IPS DF 6.9 (cell line): ENCODE measurements at regions not wholly inside any gene's neighbourhood (a gene's known extent, or its start where the extent isn't known, plus 50 kb on each side); places are given as distances from the start of the nearest gene placed in this dataset.
A peak's percentile ranks its signal among the peaks of the same experiment; 100 is the strongest.

Source experiments
- DNase-seq: peaks from one replicate; pipeline ENCODE4 v3.0.0-alpha.2; 2013; ENCODE audit warnings: low read depth, low spot score
- H3K27ac ChIP-seq: one replicate; pipeline ENCODE4 v1.5.1; 2013; ENCODE audit warnings: low read length, control low read depth
- H3K27me3 ChIP-seq: 2 replicates; pipeline ENCODE4 v1.6.1; 2013; ENCODE audit warnings: mild to moderate bottlenecking, low read length; ENCODE audit not compliant: control insufficient read depth, insufficient read depth
- H3K36me3 ChIP-seq: 2 replicates; pipeline ENCODE4 v1.6.1; 2013; ENCODE audit warnings: low read length; ENCODE audit not compliant: control insufficient read depth, insufficient read depth
- H3K4me1 ChIP-seq: 2 replicates; pipeline ENCODE4 v1.6.1; 2013; ENCODE audit warnings: low read length; ENCODE audit not compliant: control insufficient read depth, insufficient read depth
- H3K4me3 ChIP-seq: 2 replicates; pipeline ENCODE4 v1.5.1; 2013; ENCODE audit warnings: mild to moderate bottlenecking, low read length
- H3K9me3 ChIP-seq: 2 replicates; pipeline ENCODE4 v1.6.1; 2013; ENCODE audit warnings: low read length, inconsistent platforms; ENCODE audit not compliant: control insufficient read depth, insufficient read depth
- WGBS: extraction: QIAGEN DNeasy Blood & Tissue Kit; methylation state at CpG from one replicate; pipeline ENCODE4 v1.1.7; 2013; ENCODE audit warnings: mixed read lengths, missing lambda C conversion rate; ENCODE audit not compliant: insufficient read length, insufficient coverage; 5-methylcytosine and 5-hydroxymethylcytosine counted together

DNA sequence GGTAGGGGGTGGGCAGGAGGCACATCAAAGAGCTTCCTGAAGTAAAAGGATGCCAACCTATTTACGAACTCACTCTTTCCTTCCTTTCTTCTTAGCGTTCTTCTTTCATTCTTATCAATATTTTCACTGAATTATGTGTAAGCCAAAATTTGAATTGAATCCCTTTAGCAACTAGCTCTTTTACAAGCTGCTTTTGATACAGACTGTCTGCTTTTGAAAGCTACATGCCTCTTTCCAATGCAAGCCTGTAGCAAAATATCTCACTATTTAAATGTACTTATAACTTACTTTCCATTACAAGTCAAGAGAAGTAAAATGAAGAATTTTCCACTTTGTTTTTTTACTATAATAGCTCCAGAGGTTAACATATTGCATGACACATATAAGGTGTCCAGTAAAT lies 186.6 kb downstream of the NXPE2 start:
- DNase-seq = no peak
- no peak overlapping the region for H3K4me3 ChIP-seq
- 100% methylated on average over 2 of the region's 2 CpGs for WGBS
- no peaks in the 10 kb centered on the region for H3K36me3 ChIP-seq
- no peaks in the 10 kb centered on the region for H3K4me1 ChIP-seq
- H3K27ac ChIP-seq = no peak overlapping the region
- no peaks in the 10 kb centered on the region for H3K9me3 ChIP-seq
- H3K27me3 ChIP-seq = no peaks in the 10 kb centered on the region

DNA sequence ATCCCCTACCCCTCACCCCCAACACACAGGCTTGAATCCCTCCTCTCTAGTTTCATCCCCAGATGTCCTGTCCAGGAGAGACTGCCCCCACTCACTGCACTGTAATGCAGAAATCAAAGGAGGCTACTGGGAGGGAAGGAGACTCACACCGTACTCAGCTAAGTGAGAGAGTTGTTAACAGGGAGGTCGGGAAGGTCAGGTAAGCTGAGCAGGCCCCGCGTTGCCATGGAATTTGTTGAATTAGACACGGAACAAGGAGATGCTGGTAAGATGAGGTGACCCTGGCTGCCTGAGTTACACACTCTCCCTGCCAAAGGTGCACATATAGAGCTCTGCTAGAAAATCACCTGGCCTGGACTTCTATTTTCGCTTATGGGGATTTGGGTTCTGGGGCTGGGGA lies 197.9 kb downstream of the NXPE2 start:
- whole genome bisulfite sequencing = no CpG with 5 or more reads among the region's 6 CpGs
- DNase-seq = no peak
- H3K4me1 ChIP-seq = no peaks in the 10 kb centered on the region

DNA sequence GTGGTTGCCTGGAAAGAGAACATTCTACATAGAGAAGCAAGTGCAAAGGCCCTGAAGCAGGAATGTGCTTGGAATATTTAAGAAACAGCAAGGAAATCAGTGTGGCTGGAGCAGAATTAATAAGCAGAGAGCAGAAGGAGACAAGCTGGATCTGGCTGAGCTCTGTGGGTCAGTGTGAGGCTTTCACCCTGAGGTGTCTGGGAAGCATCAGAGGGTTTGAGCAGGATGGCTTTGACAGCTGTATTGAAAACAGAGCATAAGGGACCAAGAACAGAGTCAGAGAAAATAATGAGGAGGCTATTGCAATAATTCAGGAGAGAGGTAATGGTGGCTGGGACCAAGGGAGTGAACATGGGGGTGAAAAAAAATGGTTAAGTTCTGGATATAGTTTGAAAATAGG lies 199.6 kb downstream of the NXPE2 start:
- Histone ChIP-seq H3K4me1 (no peaks in the 10 kb centered on the region), H3K4me3 (no peak overlapping the region), H3K9me3 (no peaks in the 10 kb centered on the region), H3K36me3 (no peaks in the 10 kb centered on the region), H3K27ac (no peak overlapping the region), H3K27me3 (no peaks in the 10 kb centered on the region)
- DNase-seq = no peak

More for the DNA sequence above, 197.9 kb downstream of the NXPE2 start:
- Histone ChIP-seq H3K27me3 (no peaks in the 10 kb centered on the region), H3K9me3 (no peaks in the 10 kb centered on the region), H3K36me3 (no peaks in the 10 kb centered on the region), H3K4me3 (no peak overlapping the region), H3K27ac (no peak overlapping the region)

DNA sequence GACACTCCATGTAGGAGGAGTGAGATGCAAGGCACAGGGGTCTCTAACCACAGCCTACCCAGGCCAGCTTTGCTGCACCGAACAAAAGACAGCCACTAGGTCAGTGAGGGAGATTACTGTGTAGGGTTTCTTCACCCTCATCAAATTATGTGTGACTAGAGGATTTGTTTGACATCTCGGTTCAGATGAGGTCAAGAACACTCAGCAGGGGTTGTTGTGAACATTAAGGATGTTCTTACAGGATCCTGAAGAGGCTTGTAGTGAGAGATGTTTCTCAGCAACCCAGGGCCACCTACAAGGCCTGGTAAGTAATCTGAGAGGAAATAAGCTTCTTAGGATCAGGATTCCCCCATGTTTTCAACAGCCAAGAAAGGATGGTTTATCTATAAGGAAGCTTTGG lies 202.1 kb downstream of the NXPE2 start:
- Histone ChIP-seq H3K4me3 (no peak overlapping the region), H3K9me3 (no peaks in the 10 kb centered on the region), H3K27me3 (no peaks in the 10 kb centered on the region), H3K36me3 (no peaks in the 10 kb centered on the region), H3K4me1 (no peaks in the 10 kb centered on the region), H3K27ac (no peak overlapping the region)
- DNase-seq = no peak
- WGBS = no CpG with 5 or more reads among the region's 2 CpGs

DNA sequence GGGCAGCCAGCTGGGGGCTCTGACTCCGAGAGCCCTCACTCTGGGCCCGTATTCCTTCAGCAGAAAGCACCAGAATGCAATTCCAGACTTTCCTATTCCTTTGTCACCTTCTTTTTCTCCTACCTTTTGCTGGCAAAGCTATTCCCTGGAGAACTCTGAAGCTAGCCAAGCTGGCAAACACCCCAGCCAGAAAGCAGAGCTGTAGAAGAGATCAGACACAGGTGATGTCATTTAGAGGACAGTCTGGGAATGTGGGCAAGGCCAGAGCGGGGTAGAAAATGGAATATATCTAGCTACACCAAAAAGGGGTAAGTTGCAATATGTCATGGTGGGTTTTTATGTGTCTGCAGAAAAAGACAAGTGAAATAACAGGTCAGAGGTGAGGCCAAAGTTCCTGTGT lies 205.1 kb downstream of the NXPE2 start:
- Histone ChIP-seq H3K4me1 (no peaks in the 10 kb centered on the region), H3K27me3 (no peaks in the 10 kb centered on the region), H3K27ac (no peak overlapping the region), H3K36me3 (no peaks in the 10 kb centered on the region), H3K4me3 (no peak overlapping the region), H3K9me3 (no peaks in the 10 kb centered on the region)
- no peak for DNase-seq
- no CpG with 5 or more reads among the region's 3 CpGs for WGBS

DNA sequence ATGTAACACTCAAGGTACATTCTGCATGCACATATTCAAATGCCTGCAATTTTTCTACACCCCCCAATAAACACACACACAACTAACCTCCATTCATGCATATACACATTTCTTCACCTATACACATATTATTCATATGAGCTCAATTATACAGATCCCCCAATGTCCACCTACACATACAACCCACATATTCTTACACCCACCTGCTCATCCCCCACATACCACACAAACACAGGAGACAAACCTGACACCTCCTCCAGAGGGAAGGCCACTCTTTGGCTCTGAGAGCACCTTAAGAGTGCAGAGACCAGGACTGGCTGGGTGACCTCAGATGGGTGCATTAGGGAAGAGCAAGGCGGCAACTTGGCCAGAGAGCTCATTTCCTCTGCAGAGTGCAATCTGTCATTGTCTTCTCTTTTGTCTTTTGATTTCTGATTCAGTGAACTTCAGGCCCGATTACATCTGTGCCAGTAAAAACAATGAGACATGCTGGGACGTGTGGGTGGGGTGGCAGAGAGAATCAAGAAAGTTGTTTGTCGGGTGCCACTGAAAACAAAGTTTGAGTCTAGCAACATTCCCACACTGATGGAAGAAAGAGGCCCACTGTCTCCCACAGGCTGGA lies 208.4 kb downstream of the NXPE2 start:
- Histone ChIP-seq H3K4me3 (no peak overlapping the region), H3K27ac (no peak overlapping the region), H3K27me3 (no peaks in the 10 kb centered on the region), H3K4me1 (peaks cover 1% of the 10 kb centered on the region; the same call in 1 of the 2 replicates), H3K36me3 (no peaks in the 10 kb centered on the region), H3K9me3 (no peaks in the 10 kb centered on the region)
- no peak for DNase-seq
- no CpG with 5 or more reads among the region's 4 CpGs for WGBS

DNA sequence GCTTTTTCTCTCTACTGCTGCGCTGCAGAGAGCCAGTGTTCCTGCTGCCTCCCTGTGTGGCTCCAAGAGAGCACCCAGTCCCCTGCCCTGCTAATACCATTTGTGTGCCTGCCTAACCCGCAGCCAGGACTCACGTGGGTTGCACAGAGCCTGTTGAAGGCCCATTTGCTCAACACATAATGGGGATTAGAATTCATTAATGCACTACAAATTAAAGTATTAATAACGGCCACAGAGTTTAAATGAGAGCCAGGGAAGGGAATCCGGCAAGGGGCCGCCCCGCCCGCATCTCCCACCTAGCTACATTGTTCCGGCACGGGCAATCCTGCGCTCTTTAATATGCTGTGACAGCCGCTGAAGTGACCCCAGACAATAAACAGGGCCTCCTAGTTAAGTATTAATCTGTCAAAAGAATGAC lies 211.3 kb downstream of the NXPE2 start:
- H3K9me3 ChIP-seq = no peaks in the 10 kb centered on the region
- no peak overlapping the region for H3K4me3 ChIP-seq
- no CpG with 5 or more reads among the region's 12 CpGs for WGBS
- H3K27ac ChIP-seq = no peak overlapping the region
- peaks cover 1% of the 10 kb centered on the region; the same call in 1 of the 2 replicates for H3K4me1 ChIP-seq
- no peaks in the 10 kb centered on the region for H3K36me3 ChIP-seq
- DNase-seq = no peak
- H3K27me3 ChIP-seq = no peaks in the 10 kb centered on the region

DNA sequence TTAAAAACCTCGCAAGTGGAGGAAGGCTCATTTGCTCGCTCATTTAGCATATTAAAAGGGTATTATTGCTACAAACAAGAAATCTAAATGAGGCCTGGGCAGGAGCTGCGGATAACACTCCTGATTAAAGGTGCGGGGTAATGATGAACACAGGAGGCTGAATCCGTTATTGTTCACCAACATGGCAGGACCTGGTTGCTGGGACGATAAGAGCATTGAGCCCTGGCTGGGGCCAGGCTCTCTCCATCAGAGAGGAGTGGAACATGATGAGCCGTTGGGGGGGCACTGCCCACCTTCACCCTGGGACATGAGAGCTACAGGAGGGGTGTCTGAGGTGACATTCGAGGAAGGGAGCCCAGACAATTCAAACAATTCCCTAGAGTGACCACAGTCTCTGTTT lies 211.7 kb downstream of the NXPE2 start:
- no CpG with 5 or more reads among the region's 8 CpGs for WGBS
- no peak for DNase-seq
- H3K36me3 ChIP-seq = no peaks in the 10 kb centered on the region

DNA sequence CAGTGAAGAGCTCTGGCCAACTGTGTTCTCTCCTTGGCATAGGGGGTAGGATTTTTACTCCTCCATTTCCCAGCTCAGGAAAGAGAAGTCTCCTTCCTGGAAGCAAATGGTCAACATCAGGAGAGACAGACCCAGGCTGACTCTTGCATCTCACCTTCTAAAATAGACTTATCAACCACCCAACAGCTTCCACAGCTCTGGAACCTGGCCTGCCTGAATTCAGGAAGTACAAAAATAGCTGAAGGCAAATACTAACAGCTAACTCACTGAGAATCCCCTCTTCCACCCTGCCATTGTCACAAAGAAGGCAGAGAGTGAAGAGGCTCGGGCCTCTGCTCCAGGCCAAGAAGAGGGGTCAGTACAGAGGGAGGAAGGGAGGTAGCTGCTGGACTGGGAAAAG lies 213.6 kb downstream of the NXPE2 start:
- WGBS = no CpG with 5 or more reads among the region's 1 CpG
- no peaks in the 10 kb centered on the region for H3K9me3 ChIP-seq

More for the DNA sequence above, 211.7 kb downstream of the NXPE2 start:
- Histone ChIP-seq H3K27me3 (no peaks in the 10 kb centered on the region), H3K27ac (no peak overlapping the region), H3K9me3 (no peaks in the 10 kb centered on the region), H3K4me3 (no peak overlapping the region), H3K4me1 (peaks cover 1% of the 10 kb centered on the region; the same call in 1 of the 2 replicates)

DNA sequence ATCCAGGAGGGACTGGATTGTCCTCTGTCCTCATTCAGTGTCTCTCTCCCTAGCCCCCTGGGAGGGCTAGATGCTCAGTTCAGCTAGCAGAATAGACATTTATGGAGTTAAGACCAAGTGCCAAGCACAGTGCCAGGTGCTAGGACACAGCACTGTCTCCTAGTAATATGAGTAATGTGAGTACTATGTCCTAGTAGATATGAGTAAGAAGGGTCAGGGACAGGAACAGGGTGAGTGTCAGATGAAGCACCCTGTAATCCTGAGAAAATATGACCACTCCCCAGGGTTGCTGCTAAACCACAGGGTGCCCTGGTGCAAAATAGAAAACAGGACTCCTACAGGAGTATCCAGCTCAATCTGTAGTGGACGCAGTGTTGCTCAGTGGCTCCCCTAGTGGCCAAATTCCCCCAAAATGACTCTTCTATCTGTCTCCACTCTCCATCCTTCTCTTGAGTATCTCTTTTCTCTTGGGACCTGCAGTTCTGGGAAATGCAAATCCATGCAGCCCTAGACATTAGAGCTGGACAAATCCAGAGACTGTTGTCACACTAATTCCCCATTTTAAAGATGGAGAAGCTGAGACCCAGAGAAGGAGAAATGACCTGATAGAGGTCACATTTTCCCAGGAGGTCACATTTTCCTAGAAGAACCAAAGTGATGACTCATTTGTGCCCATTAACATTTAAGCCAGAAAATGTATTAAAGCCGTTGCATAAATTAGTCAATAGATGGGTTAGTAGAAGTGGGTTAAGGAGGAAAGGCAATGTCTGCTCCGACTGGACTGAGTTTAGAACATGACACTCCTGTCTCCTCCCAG lies 214.3 kb downstream of the NXPE2 start:
- no peaks in the 10 kb centered on the region for H3K9me3 ChIP-seq
- no peak overlapping the region for H3K4me3 ChIP-seq
- DNase-seq = peak; percentile 22
- no CpG with 5 or more reads among the region's 3 CpGs for WGBS
- no peaks in the 10 kb centered on the region for H3K27me3 ChIP-seq
- no peaks in the 10 kb centered on the region for H3K36me3 ChIP-seq
- no peak overlapping the region for H3K27ac ChIP-seq
- peaks cover 1% of the 10 kb centered on the region; the same call in 1 of the 2 replicates for H3K4me1 ChIP-seq

More for the DNA sequence above, 213.6 kb downstream of the NXPE2 start:
- H3K4me3 ChIP-seq = no peak overlapping the region
- no peaks in the 10 kb centered on the region for H3K27me3 ChIP-seq
- DNase-seq = no peak
- H3K4me1 ChIP-seq = peaks cover 1% of the 10 kb centered on the region; the same call in 1 of the 2 replicates
- no peak overlapping the region for H3K27ac ChIP-seq
- no peaks in the 10 kb centered on the region for H3K36me3 ChIP-seq
